ENCODE measurements at regions not wholly inside any gene's neighbourhood (a gene's known extent, or its start where the extent isn't known, plus 50 kb on each side); places are given as distances from the start of the nearest gene placed in this dataset.

DNA sequence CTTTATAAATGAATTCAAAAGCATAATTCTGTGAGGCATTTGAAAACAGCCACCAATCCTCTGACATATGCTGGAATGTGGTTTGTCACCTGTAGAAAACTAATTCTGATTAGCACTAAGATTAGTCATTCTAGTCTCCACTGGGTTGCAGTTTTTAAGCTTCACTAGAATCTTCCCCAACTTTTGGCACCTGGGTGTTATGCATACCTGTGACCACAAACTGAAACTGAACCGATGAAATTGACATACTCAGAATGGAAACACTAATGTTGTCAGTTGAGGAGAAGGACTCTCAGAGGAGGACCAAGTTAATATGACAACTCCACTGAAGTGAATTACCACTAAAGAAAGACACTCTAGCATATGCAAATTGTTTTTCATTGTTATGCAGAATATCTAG is 285.8 kb upstream of the NEGR1 start:
- H4K20me1 ChIP-seq (ENCODE audit: control insufficient read depth, insufficient read depth, low read length, poor library complexity, severe bottlenecking), result no peaks in the 10 kb centered on the region
- no peak overlapping the region for H3K4me2 ChIP-seq (replicated peaks; ENCODE audit: low read depth, low read length, poor library complexity, severe bottlenecking)
- Mint-ChIP-seq H3K4me3 (no peak overlapping the region), H3K27me3 (no peaks in the 10 kb centered on the region), H3K9me3 (ENCODE audit: insufficient read depth) (no peaks in the 10 kb centered on the region), H3K4me1 (no peaks in the 10 kb centered on the region), H3K27ac (no peak overlapping the region)
- ATAC-seq (ENCODE audit: low read depth) (no peak), DNase-seq (no peak)
- H3K36me3 ChIP-seq (replicated peaks in 1 of 2; ENCODE audit: control extremely low read depth in 1 of 2, control insufficient read depth in 1 of 2, extremely low read depth in 1 of 2, insufficient read depth in 2 of 2, low read length in 1 of 2), result no peaks in the 10 kb centered on the region
- H3K79me2 ChIP-seq (ENCODE audit: control insufficient read depth, insufficient read depth, low read length), result no peaks in the 10 kb centered on the region
- WGBS (ENCODE audit: insufficient coverage), result no CpG with 5 or more reads among the region's 1 CpG
- H3K4me1 ChIP-seq (ENCODE audit: control insufficient read depth in 2 of 2, insufficient read depth in 2 of 2, low read length in 2 of 2), result no peaks in the 10 kb centered on the region
- H3K27ac ChIP-seq (ENCODE audit: low read length in 2 of 2), result no peak overlapping the region
- no peak overlapping the region for H3K9ac ChIP-seq (ENCODE audit: low read length)
- ChIA-PET CTCF (no interaction called here), POLR2A (no interaction called here)
- H3K4me3 ChIP-seq (ENCODE audit: control extremely low read depth in 1 of 5, extremely low read depth in 1 of 5, insufficient read depth in 1 of 5, low read depth in 2 of 5, low read length in 4 of 5), result no peak overlapping the region
- H3K27me3 ChIP-seq (replicated peaks in 1 of 4; ENCODE audit: control extremely low read depth in 1 of 4, control insufficient read depth in 3 of 4, insufficient read depth in 4 of 4, low read length in 3 of 4), result no peaks in the 10 kb centered on the region
- no peak overlapping the region for H2AFZ ChIP-seq (ENCODE audit: insufficient read depth, low read depth, low read length, poor library complexity, severe bottlenecking)
- TF ChIP-seq, protein P1, sequence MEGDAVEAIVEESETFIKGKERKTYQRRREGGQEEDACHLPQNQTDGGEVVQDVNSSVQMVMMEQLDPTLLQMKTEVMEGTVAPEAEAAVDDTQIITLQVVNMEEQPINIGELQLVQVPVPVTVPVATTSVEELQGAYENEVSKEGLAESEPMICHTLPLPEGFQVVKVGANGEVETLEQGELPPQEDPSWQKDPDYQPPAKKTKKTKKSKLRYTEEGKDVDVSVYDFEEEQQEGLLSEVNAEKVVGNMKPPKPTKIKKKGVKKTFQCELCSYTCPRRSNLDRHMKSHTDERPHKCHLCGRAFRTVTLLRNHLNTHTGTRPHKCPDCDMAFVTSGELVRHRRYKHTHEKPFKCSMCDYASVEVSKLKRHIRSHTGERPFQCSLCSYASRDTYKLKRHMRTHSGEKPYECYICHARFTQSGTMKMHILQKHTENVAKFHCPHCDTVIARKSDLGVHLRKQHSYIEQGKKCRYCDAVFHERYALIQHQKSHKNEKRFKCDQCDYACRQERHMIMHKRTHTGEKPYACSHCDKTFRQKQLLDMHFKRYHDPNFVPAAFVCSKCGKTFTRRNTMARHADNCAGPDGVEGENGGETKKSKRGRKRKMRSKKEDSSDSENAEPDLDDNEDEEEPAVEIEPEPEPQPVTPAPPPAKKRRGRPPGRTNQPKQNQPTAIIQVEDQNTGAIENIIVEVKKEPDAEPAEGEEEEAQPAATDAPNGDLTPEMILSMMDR (IDR thresholded peaks at IDR 0.05), result no peak
- TF ChIP-seq EZH2 (IDR thresholded peaks at IDR 0.05; ENCODE audit: borderline replicate concordance, insufficient read depth, low read depth, low read length, poor library complexity, severe bottlenecking), result no peak
- H3K9me3 ChIP-seq (ENCODE audit: control extremely low read depth in 1 of 3, control insufficient read depth in 2 of 3, insufficient read depth in 1 of 3, low read length in 2 of 3), result no peaks in the 10 kb centered on the region
- intact Hi-C loops (cut with micrococcal nuclease), result no loop called here

DNA sequence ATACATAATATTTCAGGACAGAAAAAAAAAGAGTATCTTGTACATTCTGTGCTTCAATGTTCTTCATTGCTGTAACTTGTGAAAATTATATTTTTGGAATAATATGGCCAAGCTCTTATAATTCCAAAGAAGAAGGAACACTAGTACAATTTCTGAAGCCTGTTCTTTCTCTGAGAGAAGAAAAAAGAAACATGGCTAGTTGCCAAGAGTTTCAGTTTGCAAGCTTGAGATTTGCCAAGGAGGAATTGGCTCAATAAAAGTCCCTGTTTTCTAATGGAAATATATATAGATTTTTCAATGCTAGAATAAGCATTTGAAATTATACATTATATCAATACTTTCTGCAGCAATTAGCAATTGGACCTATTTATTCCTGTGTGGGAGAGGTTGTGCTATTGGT is 285.2 kb upstream of the NEGR1 start:
- no peaks in the 10 kb centered on the region for H3K27me3 Mint-ChIP-seq
- Histone ChIP-seq H2AFZ (ENCODE audit: insufficient read depth, low read depth, low read length, poor library complexity, severe bottlenecking) (no peak overlapping the region), H3K79me2 (ENCODE audit: control insufficient read depth, insufficient read depth, low read length) (no peaks in the 10 kb centered on the region), H3K9me3 (ENCODE audit: control extremely low read depth in 1 of 3, control insufficient read depth in 2 of 3, insufficient read depth in 1 of 3, low read length in 2 of 3) (no peaks in the 10 kb centered on the region), H3K27ac (ENCODE audit: low read length in 2 of 2) (no peak overlapping the region), H4K20me1 (ENCODE audit: control insufficient read depth, insufficient read depth, low read length, poor library complexity, severe bottlenecking) (no peaks in the 10 kb centered on the region), H3K4me1 (ENCODE audit: control insufficient read depth in 2 of 2, insufficient read depth in 2 of 2, low read length in 2 of 2) (no peaks in the 10 kb centered on the region), H3K27me3 (replicated peaks in 1 of 4; ENCODE audit: control extremely low read depth in 1 of 4, control insufficient read depth in 3 of 4, insufficient read depth in 4 of 4, low read length in 3 of 4) (no peaks in the 10 kb centered on the region), H3K4me3 (ENCODE audit: control extremely low read depth in 1 of 5, extremely low read depth in 1 of 5, insufficient read depth in 1 of 5, low read depth in 2 of 5, low read length in 4 of 5) (no peak overlapping the region), H3K9ac (ENCODE audit: low read length) (no peak overlapping the region), H3K36me3 (replicated peaks in 1 of 2; ENCODE audit: control extremely low read depth in 1 of 2, control insufficient read depth in 1 of 2, extremely low read depth in 1 of 2, insufficient read depth in 2 of 2, low read length in 1 of 2) (no peaks in the 10 kb centered on the region), H3K4me2 (replicated peaks; ENCODE audit: low read depth, low read length, poor library complexity, severe bottlenecking) (no peak overlapping the region)
- no peak for ATAC-seq (ENCODE audit: low read depth)
- ChIA-PET CTCF (no interaction called here), POLR2A (no interaction called here)
- DNase-seq, result no peak
- H3K4me3 Mint-ChIP-seq, result no peak overlapping the region
- intact Hi-C loops (cut with micrococcal nuclease), result no loop called here
- H3K4me1 Mint-ChIP-seq, result no peaks in the 10 kb centered on the region
- H3K9me3 Mint-ChIP-seq (ENCODE audit: insufficient read depth), result no peaks in the 10 kb centered on the region
- no peak for TF ChIP-seq EZH2 (IDR thresholded peaks at IDR 0.05; ENCODE audit: borderline replicate concordance, insufficient read depth, low read depth, low read length, poor library complexity, severe bottlenecking)
- TF ChIP-seq, protein P1 (IDR thresholded peaks at IDR 0.05), result no peak
- H3K27ac Mint-ChIP-seq, result no peak overlapping the region

Data from B cell (primary cell).